Stromal cell of bone marrow (primary cell): ENCODE measurements at regions not wholly inside any gene's neighbourhood (a gene's known extent, or its start where the extent isn't known, plus 50 kb on each side); places are given as distances from the start of the nearest gene placed in this dataset.
"Not testable (repeated sequence)": the region's sequence is repeated elsewhere in the genome, so short reads cannot be mapped to it uniquely, and the experiment has no call there.

Source experiments
- DNase-seq: peaks from one replicate; pipeline ENCODE4 v3.0.0-alpha.2; 2012; ENCODE audit warnings: low read depth

DNA sequence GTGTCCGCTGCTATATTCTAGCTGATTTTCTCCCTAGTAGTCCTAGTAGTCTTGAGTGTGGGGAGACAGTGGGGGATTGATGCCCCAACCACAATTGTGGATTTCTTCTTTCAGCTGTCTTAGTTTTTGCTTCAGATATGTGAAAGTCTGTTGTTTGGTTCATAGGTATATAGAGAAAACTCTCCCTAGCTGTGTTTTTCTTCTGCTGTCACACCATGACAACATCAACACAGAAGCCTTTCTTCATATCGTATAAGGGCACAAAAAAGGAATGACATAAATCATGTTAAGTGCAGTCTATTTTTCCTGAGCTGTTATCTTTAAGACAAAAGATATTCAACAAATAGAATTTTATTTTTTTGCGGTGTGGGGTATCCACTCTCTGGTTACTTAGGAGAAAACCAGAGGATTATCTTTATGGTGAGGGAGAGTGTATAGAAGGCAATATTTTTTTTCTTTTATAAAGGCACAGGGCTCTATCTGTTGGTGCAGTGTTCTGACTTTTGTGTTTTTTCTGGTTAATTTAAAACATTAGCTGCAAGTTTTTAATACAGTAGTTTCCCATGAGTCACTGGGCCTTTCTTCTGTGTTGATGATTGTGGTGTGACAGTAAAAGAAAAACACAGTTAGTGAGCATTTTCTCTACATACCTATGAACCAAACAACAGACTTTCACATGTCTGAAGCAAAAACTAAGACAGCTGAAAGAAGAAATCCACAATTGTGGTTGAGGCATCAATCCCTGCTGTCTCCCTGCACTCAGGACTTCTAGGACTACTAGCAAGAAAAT, 139.3 kb upstream of the PLGLB2 start:
- DNase-seq, result not testable (repeated sequence)

DNA sequence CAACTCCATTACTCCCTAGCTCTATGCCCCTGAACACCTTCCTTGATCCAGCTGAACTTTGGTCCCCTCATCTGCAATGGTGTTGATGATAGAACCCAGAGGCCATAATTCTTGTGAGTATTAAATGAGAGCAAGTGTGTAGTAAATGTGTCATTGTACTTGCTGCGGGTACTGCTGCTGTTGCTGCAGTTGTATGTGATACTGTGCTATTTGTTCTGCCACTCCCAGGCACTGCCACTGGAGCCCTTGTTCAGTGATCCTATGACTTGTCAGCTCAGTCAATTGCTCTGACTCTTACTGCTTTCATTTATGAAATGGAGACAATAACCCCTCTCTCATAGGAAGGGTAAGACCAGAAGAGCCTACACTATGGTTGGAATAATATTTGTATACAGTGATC, 136.9 kb upstream of the PLGLB2 start:
- DNase-seq, result not testable (repeated sequence)

DNA sequence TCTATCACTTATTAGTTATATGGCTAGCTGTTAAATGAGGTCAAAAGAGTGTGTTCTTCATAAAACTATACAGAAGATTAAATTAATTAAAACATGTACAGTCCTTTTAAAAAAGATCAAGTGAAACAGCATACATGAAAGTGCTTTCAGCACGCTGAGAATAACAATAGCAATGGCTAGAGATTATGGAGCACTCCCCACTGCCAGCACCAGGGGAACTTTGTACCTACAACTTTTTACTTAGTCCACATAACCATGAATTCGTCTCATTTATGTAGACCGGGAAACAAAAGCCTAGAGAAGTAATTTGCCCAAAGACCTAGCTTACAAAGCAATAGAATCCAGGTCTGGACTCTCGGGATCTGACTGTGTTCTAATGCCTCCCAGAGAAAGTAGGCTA, 136.5 kb upstream of the PLGLB2 start:
- not testable (repeated sequence) for DNase-seq

DNA sequence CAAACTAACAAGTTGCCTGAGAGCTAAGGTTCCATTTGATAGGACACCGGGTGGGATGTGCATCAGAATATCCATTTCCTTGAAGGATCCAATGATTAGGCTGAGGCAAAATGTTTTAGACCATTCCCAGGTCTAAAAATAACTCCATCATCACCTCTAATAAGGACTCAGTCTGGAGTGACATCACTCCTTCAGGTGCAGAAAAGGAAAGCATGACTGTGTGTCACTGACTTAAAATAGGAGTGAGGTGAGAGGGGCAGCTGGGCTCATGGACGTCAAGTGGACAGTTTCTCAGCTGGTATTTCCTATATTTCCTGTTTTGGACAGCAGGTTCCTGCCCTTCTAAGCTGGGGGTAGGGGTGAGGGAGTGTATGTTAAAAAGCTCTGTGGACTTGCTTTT, 135.9 kb upstream of the PLGLB2 start:
- DNase-seq, result not testable (repeated sequence)

DNA sequence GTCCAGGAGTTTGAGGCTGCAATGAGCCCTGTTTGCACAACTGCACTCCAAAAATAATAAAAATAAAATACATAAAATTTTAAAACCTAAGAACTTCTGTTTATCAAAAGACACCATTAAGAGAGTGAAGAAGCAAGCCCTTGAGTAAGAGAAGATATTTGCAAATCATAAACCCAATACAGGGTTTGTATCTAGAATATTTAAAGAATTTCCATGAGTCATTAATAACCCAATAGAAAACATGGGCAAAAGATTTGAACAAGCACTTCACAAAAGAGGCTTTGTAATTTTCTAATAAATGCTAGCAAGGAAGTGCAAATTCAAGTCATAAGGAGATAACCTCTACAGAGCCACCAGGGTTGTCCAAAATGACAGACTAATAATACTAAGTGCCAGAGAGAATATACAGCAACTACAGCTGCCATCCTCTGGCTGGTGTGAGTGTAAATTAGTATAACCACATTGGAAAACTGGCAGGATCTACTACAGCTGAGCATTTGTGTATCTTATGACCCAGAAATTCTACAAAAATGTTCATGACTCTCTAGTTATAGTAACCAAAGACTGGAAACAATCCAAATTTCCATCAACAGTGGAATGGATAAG, 133.0 kb upstream of the PLGLB2 start:
- DNase-seq, result not testable (repeated sequence)

DNA sequence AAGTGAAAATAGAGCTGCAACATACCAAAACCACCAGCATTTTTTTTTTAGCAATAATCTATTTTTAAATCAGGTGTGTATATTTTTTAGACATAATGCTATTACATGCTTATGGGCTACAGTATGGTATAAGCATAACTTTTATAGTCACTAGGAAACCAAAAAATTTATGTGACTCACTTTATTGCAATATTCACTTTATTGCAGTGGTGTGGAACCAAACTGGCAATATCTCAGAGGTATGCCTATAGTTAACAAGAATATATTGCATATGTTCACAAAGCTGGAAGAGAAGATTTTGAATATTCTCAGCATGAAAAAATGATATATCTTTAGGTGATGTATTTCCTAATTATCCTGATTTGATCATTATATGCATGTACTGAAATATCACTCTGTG, 128.8 kb upstream of the PLGLB2 start:
- not testable (repeated sequence) for DNase-seq

DNA sequence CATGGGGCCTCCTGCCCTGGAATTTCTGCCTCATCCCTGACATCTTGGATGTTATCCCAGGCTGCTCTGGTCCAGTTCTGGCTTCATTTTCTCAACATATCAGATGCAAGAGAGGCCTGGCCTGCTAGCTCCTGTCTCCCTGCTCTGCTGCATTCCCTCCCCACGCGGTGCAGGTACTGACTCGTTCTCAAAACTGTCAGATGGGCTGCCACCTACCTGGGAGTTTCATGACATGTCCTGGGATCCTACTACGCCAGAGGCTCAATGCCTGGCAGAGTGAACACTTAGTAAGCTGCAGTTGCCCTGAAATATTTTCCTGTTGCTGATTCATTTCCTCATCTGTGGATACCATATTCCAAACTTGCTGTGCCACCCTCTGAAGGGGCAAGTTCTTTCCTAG, 126.7 kb upstream of the PLGLB2 start:
- DNase-seq, result not testable (repeated sequence)

DNA sequence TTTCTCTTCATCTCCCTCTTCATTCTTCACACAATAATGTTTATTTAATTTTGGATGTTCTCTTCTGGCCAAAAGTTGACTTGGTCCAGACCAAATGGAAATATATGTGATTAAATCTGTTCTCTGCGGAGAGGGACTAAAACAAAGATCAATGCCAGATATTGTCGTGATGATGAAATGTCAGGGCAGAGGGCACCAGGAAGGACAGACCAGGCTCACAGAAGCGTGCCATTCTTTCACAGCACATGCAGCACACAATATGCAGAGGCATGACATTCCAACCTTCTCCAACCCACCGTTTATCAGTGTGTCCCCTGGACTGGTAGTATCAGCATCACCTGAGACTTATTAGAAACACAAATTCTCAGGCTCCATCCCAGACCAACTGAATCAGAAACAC, 125.2 kb upstream of the PLGLB2 start:
- not testable (repeated sequence) for DNase-seq

DNA sequence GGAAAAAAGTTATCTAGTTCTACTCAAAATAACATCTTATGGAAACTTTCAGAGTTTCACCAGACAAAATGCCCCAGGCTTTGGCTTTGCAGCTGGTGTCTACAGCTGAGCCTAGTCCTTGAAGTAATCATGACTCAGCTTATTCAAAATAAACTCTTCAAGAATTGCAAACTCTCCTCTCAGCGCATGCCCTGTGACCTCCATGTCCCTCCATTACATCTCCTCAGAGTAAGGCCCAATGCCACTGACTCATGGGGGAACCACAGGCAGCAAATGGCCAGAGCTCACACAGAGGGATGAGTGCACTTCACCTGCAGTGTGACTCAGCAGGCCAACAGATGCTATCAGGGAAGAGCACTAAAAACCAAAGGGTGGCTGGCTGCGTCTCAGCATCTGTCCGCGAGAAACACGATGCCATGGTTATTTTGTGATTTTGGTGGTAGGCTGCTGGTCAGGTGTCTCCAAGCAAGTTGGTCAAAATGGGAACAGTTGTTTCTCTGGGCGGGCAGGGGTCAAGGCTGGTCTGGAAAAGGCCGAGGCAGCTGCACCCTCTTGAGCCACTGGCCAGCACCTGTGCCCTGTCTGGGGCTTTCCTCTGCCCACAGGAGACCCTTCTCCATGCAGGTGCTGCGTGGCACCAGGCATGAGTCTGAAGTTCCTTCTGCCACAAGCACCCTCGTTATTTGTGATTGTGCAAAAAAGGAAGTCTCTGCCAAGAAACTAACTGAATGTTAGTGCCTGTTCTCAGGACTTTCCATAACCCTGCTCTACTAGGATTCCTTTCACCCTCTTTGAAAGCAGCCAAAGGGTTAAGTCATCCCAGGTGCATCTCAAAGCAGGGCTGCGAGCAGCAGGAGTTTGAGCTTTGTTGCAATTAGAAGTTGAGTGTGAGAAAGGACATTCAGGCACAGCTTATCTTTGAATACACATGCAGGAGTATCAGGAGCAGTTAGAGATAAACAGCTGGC, 118.1 kb upstream of the PLGLB2 start:
- peak; percentile 76 for DNase-seq

DNA sequence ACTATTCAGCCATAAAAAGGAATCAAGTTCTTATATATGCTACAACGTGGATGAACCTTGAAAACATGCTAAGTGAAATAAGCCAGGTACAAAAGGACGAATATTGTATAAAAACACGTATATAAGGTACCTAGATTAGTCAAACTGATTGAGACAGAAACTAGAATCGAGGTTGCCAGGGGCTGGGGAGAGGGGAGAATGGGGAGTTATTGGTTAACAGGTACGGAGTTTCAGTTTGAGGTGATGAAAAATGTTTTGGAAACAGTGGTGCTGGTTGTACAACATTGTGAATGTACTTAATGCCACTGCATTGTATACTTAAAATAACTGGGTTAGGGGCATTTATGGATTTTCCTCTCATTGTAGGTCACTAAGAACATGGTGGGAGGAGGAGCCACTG, 117.0 kb upstream of the PLGLB2 start:
- DNase-seq, result not testable (repeated sequence)

DNA sequence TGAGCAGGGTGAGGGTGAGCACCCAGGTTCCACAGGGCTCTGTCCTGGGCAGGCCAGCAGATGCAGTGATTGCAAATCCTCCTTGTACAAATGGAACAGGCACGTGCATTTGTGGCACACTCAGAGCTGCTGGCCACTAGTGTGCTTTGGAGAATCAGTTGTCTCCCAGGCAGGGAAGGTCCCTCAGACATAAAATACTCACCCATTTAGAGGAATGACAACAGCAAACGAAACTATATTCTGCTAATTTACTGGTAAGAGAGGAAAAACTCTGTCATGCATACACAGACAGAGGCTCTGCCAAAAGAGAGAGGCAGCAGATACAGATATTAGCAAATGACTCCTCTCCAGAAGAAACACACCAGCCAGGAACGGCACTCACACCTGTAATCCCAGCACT, 116.5 kb upstream of the PLGLB2 start:
- DNase-seq, result not testable (repeated sequence)

DNA sequence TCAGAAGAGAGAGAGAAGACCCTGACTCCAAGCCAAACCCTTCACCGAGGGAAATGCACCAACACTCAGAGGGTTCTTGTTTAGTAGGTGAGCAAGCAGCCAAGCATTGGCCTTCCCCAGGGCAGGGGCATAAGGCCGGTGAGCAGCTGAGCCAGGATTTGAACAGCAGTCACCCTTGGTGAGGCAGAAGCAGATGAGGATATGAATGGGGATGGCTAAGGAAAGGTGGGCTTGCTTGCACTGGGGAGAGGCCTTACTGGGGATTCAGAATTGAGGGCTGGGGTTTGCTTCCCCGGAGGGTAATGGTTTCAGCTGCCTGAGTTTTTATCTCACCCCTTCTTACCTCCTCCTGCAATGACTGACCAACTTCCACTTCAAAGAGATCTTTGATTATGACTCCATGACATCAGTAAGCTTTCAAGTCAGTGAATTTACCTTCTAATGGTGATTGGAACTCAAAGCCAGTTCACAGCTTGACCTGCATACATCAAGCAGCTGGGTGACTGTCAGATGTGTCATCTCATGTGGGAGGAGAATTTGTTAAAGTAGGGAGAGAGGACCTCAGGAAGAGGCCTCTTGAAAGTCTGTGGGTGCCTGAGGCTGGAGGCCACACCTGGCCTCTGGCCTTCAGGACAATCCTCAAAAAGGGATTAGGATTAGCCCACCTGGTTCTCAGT, 114.5 kb upstream of the PLGLB2 start:
- not testable (repeated sequence) for DNase-seq

DNA sequence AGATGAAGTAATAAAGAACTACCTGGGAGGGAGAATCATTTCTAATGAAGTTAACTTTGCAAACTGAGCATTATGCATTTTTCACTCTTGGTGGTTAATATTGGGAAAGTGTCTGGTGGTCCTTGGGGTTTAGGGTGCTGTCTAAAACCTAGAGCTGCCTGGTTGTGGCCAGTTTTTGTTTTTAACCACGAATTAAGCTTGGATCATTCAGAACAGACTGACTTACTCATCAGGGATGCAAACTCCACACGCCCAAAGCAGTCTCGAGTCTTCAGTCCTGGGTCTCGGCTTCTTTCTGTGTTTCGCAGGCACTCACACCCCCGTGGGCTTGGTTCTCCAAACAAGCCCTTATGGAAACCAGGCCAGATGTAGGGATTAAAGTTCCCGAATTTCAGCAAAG, 113.8 kb upstream of the PLGLB2 start:
- not testable (repeated sequence) for DNase-seq

DNA sequence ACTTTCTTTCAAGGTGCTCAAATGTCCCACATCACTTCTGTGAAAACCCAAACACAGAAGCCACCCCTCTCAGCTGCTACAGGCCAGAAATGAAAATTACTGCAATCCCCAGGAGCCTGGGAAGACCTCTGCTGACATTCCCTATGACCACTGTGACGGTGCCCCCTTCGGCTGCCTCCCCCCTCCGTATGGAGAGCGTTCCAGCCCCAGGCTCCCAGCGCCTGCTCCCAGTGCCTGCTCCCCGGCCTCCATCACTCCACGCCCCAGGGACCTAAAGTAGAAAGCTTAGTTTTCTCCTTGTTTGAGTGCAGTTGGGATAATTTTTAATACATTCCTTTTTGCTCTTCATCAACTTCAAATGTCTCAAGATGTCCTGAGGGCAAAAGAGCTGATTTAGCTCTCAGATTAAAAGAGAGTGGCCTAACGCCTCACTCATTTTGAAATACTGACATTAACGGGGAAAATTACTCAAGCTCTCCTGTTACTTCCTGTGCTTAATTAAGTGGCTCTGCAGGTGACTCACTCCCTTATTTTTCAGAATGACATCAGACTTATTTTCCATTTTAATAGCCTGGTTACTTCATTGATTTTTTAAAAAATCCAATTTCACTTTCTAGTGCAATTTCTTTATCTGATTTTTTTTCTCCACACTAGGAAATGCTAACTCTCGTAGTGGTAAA, 112.8 kb upstream of the PLGLB2 start:
- not testable (repeated sequence) for DNase-seq

DNA sequence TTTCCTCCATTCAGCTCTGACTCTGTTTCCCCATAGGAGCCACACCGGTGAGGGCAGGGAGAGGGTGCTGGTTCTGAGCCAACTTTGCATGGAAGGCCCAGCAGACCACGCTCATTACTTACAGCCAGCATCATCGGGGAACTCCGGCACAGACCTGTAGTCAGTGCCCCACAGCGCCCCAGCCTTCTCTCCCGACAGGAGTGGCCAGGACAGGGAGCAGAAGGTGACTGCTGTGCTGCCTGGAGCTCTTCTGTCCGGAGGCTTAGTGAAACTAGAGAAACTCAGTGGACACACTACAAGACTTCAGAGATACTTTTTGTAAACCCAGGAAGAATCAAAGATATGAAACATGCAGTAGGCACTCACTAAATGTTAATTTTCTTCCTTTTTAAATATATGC, 111.6 kb upstream of the PLGLB2 start:
- not testable (repeated sequence) for DNase-seq

DNA sequence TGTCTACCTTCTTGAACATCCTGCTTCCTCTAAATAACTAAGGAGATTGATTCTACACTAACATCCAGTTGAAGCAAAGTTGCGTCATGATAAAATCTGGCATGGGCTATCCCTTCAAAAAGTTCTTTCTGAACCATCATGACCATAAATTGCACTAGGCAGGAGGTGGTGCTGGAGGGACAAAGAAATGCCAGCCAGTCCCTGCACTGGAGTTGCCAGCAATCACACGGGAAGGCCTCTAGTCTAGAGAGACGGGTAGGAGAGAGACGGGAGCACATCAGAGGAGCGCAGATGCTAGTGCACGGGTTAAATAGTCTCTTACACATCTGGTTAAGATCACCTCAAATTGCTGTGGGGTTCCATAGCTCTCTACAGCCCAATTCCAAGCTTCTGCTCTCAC, 111.2 kb upstream of the PLGLB2 start:
- not testable (repeated sequence) for DNase-seq

DNA sequence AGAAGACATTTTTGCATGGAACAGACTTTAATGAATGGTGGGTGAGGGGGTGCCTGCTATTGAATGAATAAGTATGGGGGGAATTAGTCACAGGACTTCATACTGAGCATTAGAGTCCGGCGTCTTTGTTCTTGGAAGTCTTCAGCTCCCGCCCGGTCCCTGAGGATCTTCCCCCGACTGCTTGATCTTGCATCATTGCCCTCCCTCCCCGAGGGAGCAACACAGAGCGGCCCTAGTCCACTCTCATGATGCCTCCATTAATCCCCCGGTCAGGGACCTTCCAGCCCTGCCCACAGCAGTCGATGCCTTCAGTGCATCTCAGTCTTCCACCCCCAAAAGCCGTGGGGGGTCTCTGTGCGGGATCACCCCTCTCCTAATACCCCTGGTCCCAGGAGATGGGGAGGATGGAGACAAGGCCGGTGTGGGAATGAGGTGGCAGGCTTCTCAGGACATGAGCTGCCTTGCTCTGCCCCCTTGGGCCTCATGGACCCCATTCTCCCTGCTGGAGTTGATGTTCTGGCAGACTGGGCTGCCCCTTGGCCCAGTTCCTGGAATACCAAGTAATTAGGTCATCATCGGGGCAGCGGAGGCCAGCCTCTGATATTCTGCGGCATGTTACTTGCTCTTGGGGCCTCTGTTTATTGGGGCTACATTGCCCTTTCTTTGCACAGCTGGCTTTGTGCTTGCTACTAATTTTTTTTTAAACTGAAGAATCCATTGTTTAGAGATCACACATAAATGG, 110.5 kb upstream of the PLGLB2 start:
- peak; percentile 28 for DNase-seq

DNA sequence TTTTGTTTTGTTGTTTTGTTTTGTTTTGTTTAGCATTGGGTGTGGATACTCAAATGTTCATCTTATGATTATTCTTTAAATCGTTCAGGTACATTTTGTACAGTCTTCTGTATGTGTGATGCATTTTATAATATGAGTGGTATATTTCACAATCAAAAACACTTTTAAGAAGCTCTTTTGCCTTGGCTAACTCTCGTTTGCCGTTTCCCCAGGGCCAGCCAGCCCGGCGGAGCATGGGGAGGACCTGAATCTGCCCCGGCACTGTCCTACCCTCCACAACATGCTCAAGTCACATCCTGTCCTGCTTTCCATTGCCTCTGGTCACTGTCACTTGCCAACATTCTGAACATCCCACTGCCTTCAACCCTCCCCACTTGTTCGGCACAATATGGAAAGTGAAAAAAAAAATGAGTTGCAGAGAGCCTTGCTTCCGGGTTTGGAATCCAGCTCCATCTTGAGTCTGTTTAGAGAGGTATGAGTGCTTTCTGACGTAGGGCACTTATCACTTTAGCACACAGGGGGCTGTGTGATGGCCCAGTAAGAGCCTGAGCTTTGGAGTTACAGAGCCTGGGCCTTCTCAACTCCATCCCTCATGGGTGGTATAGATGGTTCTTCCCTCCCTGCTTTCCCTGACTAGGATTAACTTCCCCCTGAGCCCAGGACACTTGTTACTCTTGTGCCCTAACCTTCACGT, 109.6 kb upstream of the PLGLB2 start:
- DNase-seq, result not testable (repeated sequence)

DNA sequence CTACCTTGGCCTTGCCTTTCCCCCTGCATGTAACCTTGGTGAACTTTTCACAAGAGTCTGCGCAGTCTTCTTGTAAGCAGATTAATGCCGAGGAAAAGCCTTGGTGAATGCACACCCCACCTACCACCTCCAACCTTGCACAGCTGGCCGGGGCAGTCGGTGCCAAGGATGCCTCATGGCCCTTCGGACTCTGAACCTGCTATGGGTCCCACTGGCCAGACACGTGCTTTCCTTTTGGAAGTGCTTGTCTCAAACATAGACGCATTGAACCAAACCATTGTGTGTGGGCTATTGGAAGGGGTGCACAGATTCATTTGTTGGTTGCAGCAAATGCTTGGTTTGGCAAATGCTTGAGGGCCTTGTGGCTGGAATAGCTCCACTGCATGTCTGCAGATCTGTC, 109.0 kb upstream of the PLGLB2 start:
- DNase-seq, result not testable (repeated sequence)
